GM23338 (cell line): ENCODE measurements at regions not wholly inside any gene's neighbourhood (a gene's known extent, or its start where the extent isn't known, plus 50 kb on each side); places are given as distances from the start of the nearest gene placed in this dataset.

Source experiments
- EZH2 ChIP-seq: fragments of 200-600 bp; sonication (generic); IDR thresholded peaks from one replicate; pipeline ENCODE4 v1.8.0; 2017; ENCODE audit warnings: antibody characterized with exemption, mild to moderate bottlenecking, low read depth; ENCODE audit not compliant: unreplicated experiment
- EZH2phosphoT487 ChIP-seq: fragments of 200-600 bp; sonication (generic); IDR thresholded peaks from one replicate; pipeline ENCODE4 v1.8.1; 2018; ENCODE audit warnings: antibody characterized with exemption; ENCODE audit not compliant: unreplicated experiment
- JUNB ChIP-seq: IDR thresholded peaks from one replicate; pipeline ENCODE4 v1.6.1; 2016; ENCODE audit warnings: antibody characterized with exemption; ENCODE audit not compliant: unreplicated experiment
- STAT1 ChIP-seq: IDR thresholded peaks from one replicate; pipeline ENCODE4 v1.6.1; 2016; ENCODE audit warnings: antibody characterized with exemption; ENCODE audit not compliant: unreplicated experiment
- TF ChIP-seq, protein P1 (sequence below), 2 experiments: fragments of 200-600 bp in 1 of 2; sonication (generic) in 1 of 2; conservative IDR thresholded peaks; 2 replicates each; pipeline versions ENCODE4 v1.5.1 to v1.6.1; 2016 to 2017; ENCODE audit warnings: antibody characterized with exemption in 2 of 2, low read depth in 2 of 2, mild to moderate bottlenecking in 2 of 2, moderate library complexity in 1 of 2
- TF ChIP-seq, protein P2 (sequence below): IDR thresholded peaks from one replicate; pipeline ENCODE4 v1.6.1; 2018; ENCODE audit warnings: antibody characterized with exemption; ENCODE audit not compliant: unreplicated experiment

DNA sequence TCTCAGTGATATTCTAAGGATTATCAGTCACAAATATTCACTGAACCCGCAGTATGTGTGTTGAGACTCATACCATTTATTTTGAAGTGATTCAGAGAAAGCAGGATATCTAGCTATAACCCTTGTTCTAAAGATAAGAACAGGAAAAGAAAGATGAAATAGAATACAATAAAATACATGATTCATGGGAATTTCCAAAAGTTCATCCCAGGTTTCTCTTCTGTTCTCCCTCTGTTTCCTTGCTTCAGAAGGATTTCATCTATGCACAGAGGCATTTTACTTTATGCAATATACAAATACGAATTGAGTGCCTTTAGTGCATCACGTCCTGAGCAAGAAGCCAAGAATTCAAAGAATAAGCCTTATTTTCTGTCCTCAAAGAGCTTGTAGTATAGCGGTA lies 274.4 kb upstream of the GPC6 start:
- TF ChIP-seq, protein P1, sequence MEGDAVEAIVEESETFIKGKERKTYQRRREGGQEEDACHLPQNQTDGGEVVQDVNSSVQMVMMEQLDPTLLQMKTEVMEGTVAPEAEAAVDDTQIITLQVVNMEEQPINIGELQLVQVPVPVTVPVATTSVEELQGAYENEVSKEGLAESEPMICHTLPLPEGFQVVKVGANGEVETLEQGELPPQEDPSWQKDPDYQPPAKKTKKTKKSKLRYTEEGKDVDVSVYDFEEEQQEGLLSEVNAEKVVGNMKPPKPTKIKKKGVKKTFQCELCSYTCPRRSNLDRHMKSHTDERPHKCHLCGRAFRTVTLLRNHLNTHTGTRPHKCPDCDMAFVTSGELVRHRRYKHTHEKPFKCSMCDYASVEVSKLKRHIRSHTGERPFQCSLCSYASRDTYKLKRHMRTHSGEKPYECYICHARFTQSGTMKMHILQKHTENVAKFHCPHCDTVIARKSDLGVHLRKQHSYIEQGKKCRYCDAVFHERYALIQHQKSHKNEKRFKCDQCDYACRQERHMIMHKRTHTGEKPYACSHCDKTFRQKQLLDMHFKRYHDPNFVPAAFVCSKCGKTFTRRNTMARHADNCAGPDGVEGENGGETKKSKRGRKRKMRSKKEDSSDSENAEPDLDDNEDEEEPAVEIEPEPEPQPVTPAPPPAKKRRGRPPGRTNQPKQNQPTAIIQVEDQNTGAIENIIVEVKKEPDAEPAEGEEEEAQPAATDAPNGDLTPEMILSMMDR (conservative IDR thresholded peaks at IDR 0.05; ENCODE audit: low read depth in 2 of 2), result no peak
- no peak for TF ChIP-seq EZH2phosphoT487
- no peak for TF ChIP-seq EZH2
- no peak for TF ChIP-seq STAT1
- no peak for TF ChIP-seq JUNB
- TF ChIP-seq, protein P2, sequence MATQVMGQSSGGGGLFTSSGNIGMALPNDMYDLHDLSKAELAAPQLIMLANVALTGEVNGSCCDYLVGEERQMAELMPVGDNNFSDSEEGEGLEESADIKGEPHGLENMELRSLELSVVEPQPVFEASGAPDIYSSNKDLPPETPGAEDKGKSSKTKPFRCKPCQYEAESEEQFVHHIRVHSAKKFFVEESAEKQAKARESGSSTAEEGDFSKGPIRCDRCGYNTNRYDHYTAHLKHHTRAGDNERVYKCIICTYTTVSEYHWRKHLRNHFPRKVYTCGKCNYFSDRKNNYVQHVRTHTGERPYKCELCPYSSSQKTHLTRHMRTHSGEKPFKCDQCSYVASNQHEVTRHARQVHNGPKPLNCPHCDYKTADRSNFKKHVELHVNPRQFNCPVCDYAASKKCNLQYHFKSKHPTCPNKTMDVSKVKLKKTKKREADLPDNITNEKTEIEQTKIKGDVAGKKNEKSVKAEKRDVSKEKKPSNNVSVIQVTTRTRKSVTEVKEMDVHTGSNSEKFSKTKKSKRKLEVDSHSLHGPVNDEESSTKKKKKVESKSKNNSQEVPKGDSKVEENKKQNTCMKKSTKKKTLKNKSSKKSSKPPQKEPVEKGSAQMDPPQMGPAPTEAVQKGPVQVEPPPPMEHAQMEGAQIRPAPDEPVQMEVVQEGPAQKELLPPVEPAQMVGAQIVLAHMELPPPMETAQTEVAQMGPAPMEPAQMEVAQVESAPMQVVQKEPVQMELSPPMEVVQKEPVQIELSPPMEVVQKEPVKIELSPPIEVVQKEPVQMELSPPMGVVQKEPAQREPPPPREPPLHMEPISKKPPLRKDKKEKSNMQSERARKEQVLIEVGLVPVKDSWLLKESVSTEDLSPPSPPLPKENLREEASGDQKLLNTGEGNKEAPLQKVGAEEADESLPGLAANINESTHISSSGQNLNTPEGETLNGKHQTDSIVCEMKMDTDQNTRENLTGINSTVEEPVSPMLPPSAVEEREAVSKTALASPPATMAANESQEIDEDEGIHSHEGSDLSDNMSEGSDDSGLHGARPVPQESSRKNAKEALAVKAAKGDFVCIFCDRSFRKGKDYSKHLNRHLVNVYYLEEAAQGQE, result no peak
